22Rv1 (cell line): ENCODE measurements at regions not wholly inside any gene's neighbourhood (a gene's known extent, or its start where the extent isn't known, plus 50 kb on each side); places are given as distances from the start of the nearest gene placed in this dataset.

Source experiments
- H3K27ac ChIP-seq: fragments of 450-650 bp; 2 replicates; pipeline ENCODE4 v1.5.1; 2017
- ZFX ChIP-seq: fragments of 450-650 bp; IDR thresholded peaks from 2 replicates; pipeline ENCODE4 v1.6.1; 2017; ENCODE audit warnings: antibody characterized with exemption, borderline replicate concordance
- TF ChIP-seq, protein P1 (sequence below): fragments of 450-650 bp; IDR thresholded peaks from 2 replicates; pipeline ENCODE4 v1.5.1; 2017; ENCODE audit warnings: mild to moderate bottlenecking

DNA sequence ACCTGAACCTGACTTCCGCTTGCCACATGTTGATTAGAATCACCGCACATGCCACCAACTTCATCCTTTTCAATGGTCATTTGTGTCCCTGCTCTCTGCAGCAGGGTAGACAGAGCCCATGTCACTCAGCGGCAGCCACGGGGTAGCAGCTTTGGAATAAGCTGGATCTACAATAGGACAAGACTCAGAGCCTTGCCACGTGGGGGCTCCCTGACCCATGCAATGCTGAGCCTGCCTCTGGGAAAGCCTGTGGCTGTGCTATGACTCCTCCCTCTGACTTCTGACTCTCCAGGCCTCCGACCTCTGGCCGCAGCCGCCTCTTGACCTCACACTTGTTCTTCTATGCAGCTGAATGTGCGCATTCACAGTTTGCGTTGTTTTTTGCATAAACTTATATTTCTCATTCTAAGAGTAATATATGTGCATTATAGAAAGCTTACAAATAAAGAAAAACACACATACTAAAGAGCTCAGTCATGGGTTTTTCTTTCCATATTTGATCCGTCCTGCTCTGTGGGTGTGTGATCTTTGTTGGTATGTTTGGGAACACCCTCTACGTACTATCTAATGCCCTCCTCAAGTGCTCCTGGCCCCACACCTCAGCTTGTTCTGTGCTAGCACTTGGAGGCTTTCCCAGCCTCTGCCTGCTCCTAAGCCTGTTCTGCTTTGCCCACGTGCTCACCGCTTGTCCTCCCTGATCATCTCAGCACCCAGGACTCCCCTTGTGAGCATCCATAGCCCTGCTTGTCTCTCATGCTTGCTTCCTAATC is 198.0 kb upstream of the MKI67 start:
- H3K27ac ChIP-seq, result no peak overlapping the region
- TF ChIP-seq, protein P1, sequence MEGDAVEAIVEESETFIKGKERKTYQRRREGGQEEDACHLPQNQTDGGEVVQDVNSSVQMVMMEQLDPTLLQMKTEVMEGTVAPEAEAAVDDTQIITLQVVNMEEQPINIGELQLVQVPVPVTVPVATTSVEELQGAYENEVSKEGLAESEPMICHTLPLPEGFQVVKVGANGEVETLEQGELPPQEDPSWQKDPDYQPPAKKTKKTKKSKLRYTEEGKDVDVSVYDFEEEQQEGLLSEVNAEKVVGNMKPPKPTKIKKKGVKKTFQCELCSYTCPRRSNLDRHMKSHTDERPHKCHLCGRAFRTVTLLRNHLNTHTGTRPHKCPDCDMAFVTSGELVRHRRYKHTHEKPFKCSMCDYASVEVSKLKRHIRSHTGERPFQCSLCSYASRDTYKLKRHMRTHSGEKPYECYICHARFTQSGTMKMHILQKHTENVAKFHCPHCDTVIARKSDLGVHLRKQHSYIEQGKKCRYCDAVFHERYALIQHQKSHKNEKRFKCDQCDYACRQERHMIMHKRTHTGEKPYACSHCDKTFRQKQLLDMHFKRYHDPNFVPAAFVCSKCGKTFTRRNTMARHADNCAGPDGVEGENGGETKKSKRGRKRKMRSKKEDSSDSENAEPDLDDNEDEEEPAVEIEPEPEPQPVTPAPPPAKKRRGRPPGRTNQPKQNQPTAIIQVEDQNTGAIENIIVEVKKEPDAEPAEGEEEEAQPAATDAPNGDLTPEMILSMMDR, result no peak
- no peak for TF ChIP-seq ZFX

DNA sequence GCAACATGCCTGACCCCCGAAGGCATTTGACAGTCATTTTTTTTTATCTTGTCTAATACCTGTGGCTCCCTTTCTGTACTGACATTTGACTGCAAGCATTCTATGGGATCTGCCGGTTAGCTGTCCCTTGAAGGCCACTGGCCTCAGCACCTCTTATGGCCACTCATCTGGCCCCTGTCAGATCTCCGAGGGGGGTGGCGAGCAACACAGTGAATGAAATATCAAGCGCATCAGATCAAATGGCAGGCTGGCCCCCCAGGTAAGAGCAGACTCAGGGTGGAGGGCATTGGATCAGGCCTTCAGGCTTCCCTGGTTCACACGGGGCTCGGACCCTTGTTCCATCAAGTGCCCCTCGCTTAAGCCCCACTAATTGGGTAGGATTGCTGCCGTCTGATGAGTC is 199.6 kb upstream of the MKI67 start:
- H3K27ac ChIP-seq, result no peak overlapping the region
- no peak for TF ChIP-seq ZFX
- TF ChIP-seq, protein P1, result no peak

GRCh38 chr10:128326251-128326650 is 200.0 kb upstream of the MKI67 start:
- TF ChIP-seq, protein P1, result no peak

DNA sequence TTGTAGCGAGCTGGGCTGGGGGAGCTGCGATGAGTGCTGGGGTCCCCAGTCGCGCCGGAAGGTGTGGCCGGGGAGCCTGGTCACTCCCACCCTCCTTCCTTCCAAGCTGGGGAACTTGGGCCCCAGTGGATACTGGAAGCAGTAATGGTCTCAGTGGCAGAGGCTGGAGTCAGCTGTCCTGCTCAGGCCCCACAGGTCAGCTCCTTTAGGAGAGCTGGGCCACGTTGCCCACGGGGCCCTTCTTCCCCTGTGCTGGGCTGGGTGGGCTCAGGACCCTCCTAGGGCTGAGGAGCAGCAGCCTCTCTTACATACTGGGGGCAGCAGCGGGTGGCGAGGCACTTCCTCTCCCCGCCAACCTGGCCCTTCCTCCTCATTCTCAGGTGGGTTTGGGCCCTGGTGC is 200.6 kb upstream of the MKI67 start:
- TF ChIP-seq, protein P1, result no peak
- no peak for TF ChIP-seq ZFX

More at GRCh38 chr10:128326251-128326650, 200.0 kb upstream of the MKI67 start:
- no peak overlapping the region for H3K27ac ChIP-seq

DNA sequence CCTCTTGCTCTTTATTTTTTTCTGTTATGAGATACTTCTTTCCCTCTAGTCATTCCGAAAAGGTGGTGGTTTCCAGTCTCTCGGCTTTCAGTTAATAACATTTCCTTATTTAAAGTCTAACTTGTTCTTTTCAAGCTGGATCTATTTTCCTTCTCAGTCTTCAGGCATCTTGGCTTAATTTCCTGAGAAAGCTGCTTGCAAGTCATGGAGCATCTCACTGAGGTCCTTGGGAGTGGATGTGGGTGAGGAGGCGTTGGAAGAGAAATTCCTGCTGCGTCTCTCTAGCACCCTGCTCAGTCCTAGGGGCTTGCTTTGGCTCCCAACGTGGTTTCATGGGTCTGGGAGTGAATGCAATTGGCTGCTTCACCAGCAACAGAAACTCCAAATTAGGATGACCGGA is 210.2 kb upstream of the MKI67 start:
- no peak overlapping the region for H3K27ac ChIP-seq
- TF ChIP-seq, protein P1, result no peak
- no peak for TF ChIP-seq ZFX

More for the DNA sequence above, 200.6 kb upstream of the MKI67 start:
- H3K27ac ChIP-seq, result no peak overlapping the region

DNA sequence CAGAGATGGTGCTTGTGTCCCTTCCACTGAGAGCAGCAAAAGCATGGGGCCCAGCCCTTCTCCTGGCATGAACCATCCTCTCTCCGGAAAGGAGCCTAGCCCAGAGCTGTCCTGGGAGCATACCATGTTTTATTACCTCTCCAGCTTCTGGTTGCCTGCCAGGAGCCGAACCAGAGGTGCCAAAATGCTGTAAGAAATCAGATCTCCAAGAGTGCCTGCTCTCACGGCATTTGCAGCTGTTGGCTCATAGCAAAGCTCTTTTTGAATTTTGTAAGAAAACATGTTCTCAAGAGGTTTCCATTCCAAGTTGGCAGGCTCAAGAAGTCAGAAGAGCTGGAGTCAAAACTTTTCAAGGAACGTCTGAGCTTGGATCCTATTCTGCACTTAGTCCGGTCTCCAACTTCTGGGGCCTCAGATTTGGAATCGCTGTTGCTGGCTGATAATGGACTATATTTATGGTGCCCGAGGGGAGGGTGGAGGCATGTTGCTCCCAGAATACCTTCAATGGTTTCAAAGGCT is 211.7 kb upstream of the MKI67 start:
- TF ChIP-seq ZFX, result no peak
- TF ChIP-seq, protein P1, result no peak
- H3K27ac ChIP-seq, result no peak overlapping the region

- no peak for TF ChIP-seq ZFX
- TF ChIP-seq, protein P1, result no peak
- H3K27ac ChIP-seq, result no peak overlapping the region
Observed at GRCh38 chr10:128338951-128339350, 212.7 kb upstream of the MKI67 start.
